HT-29 (cell line): ENCODE measurements at regions not wholly inside any gene's neighbourhood (a gene's known extent, or its start where the extent isn't known, plus 50 kb on each side); places are given as distances from the start of the nearest gene placed in this dataset. TPM values are rescaled to one million over a fixed set of nuclear protein-coding genes. Genes with fewer than 3 reads are reported as not detected.

ENCODE experiments used
- DNase-seq: peaks from one replicate; pipeline ENCODE4 v3.0.0-alpha.2; 2015; ENCODE audit warnings: low spot score
- small RNA-seq: library from RNA; depleted of rRNA; stranded (forward); fragments of <200 nt; gene quantifications from one replicate; pipeline ENCODE3, GENCODE V24; 2014

GRCh38 chr6:114439411-114439810, 96.6 kb upstream of the HS3ST5 start:
- DNase-seq = no peak

GRCh38 chr6:114437235-114437634, 94.4 kb upstream of the HS3ST5 start:
- no peak for DNase-seq

- no peak for DNase-seq
Measured at GRCh38 chr6:114436691-114437090, 93.9 kb upstream of the HS3ST5 start.

GRCh38 chr6:114435985-114436384, 93.2 kb upstream of the HS3ST5 start:
- DNase-seq = no peak

GRCh38 chr6:114432400-114432799, 89.6 kb upstream of the HS3ST5 start:
- DNase-seq = no peak

- DNase-seq = no peak
Measured at GRCh38 chr6:114431641-114432040, 88.8 kb upstream of the HS3ST5 start.

- no peak for DNase-seq
Measured at GRCh38 chr6:114430534-114431124, 87.8 kb upstream of the HS3ST5 start.

- no peak for DNase-seq
Measured at GRCh38 chr6:114428341-114428740, 85.5 kb upstream of the HS3ST5 start.

GRCh38 chr6:114421199-114421598, 78.4 kb upstream of the HS3ST5 start:
- DNase-seq = no peak

- DNase-seq = no peak
Measured at GRCh38 chr6:114419175-114419574, 76.4 kb upstream of the HS3ST5 start.

GRCh38 chr6:114418304-114418972, 75.6 kb upstream of the HS3ST5 start:
- no peak for DNase-seq

GRCh38 chr6:114407426-114408035, 64.7 kb upstream of the HS3ST5 start:
- no peak for DNase-seq

GRCh38 chr6:114404339-114404955, 61.6 kb upstream of the HS3ST5 start:
- no peak for DNase-seq

- DNase-seq = no peak
Measured at GRCh38 chr6:114403858-114404257, 61.0 kb upstream of the HS3ST5 start.

GRCh38 chr6:114398481-114398880, 55.7 kb upstream of the HS3ST5 start:
- no peak for DNase-seq

Small RNA genes in the stretch of these regions (small RNA-seq; reads per million reads assigned to genes)
- not detected for gene AL606845.1
- not detected for gene RNU6-475P
